ENCODE measurements at regions not wholly inside any gene's neighbourhood (a gene's known extent, or its start where the extent isn't known, plus 50 kb on each side); places are given as distances from the start of the nearest gene placed in this dataset.

GRCh38 chrX:115957862-115958490, 212.6 kb upstream of the AGTR2 start (continued):
- TF ChIP-seq CTCF (CRISPR knock-in tag; IDR thresholded peaks at IDR 0.05) (peak; percentile 83), FOXA1 (IDR thresholded peaks at IDR 0.05) (no peak), FOXA1 (CRISPR knock-in tag; IDR thresholded peaks at IDR 0.05) (no peak), ZNF503 (CRISPR knock-in tag; IDR thresholded peaks at IDR 0.05) (no peak), SNRNP70 (IDR thresholded peaks at IDR 0.05; ENCODE audit: low read depth, low read length) (no peak), ZNF136 (CRISPR knock-in tag; IDR thresholded peaks at IDR 0.05; ENCODE audit: low read depth) (no peak), ZNF362 (CRISPR knock-in tag; IDR thresholded peaks at IDR 0.05; ENCODE audit: borderline replicate concordance) (0 out of 2 replicates have a peak, but pooled peaks have one; percentile 49), ZNF652 (CRISPR knock-in tag; IDR thresholded peaks at IDR 0.05; ENCODE audit: borderline replicate concordance, low read depth) (no peak), SP2 (CRISPR knock-in tag; IDR thresholded peaks at IDR 0.05) (no peak), MAX (IDR thresholded peaks at IDR 0.05) (no peak), MLX (CRISPR knock-in tag; IDR thresholded peaks at IDR 0.05) (no peak), EZH2 (conservative IDR thresholded peaks at IDR 0.05; ENCODE audit: low read depth, low read length) (no peak), ZNF281 (CRISPR knock-in tag; IDR thresholded peaks at IDR 0.05; ENCODE audit: borderline replicate concordance) (peak; percentile 48; the same call in 1 of the 2 replicates), PHF21A (CRISPR knock-in tag; IDR thresholded peaks at IDR 0.05) (no peak), ZBTB2 (CRISPR knock-in tag; IDR thresholded peaks at IDR 0.05; ENCODE audit: low read depth) (no peak), RNF2 (conservative IDR thresholded peaks at IDR 0.05; ENCODE audit: low read depth) (no peak), LCORL (IDR thresholded peaks at IDR 0.05) (no peak), LCORL (CRISPR knock-in tag; IDR thresholded peaks at IDR 0.05) (0 out of 2 replicates have a peak, but pooled peaks have one; percentile 60), REL (CRISPR knock-in tag; conservative IDR thresholded peaks at IDR 0.05) (no peak), NONO (IDR thresholded peaks at IDR 0.05) (no peak), NONO (CRISPR knock-in tag; conservative IDR thresholded peaks at IDR 0.05) (0 out of 2 replicates have a peak, but pooled peaks have one; percentile 23), FOXK2 (IDR thresholded peaks at IDR 0.05) (no peak)
